ENCODE measurements at regions not wholly inside any gene's neighbourhood (a gene's known extent, or its start where the extent isn't known, plus 50 kb on each side); places are given as distances from the start of the nearest gene placed in this dataset.

DNA sequence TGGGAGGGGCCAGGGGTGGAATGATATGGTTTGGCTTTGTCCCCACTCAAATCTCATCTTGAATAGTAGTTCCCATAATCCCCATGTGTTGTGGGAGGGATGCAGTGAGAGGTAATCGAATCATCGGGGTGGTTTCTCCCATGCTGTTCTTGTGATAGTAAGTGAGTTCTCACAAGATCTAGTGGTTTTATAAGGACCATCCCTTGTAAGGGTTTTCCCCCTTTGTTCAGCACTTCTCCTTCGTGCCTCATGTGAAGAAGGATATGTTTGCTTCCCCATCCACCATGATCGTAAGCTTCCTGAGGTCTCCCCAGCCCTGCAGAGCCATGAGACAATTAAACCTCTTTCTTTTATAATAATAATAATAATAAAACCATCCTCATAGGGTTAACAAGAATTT lies 53.4 kb upstream of the PRNP start:
- no peak overlapping the region for H3K27ac ChIP-seq (ENCODE audit: low read depth, low read length)
- ATAC-seq: no peak

GRCh38 chr20:4626228-4626627 lies 60.0 kb upstream of the PRNP start:
- DNase-seq (ENCODE audit: low read depth, low spot score) (no peak), ATAC-seq (no peak)
- Histone ChIP-seq H3K4me3 (replicated peaks in 1 of 2; ENCODE audit: low read depth in 1 of 2, low read length in 2 of 2) (no peak overlapping the region), H3K9ac (ENCODE audit: low read length) (no peak overlapping the region), H3K9me2 (ENCODE audit: insufficient read depth) (no peaks in the 10 kb centered on the region; the same call in 1 of the 2 replicates), H2AFZ (ENCODE audit: low read depth, low read length, poor library complexity, severe bottlenecking) (no peak overlapping the region), H3K4me2 (ENCODE audit: low read length) (no peak overlapping the region), H3K79me2 (ENCODE audit: insufficient read depth, low read length) (no peaks in the 10 kb centered on the region), H3K4me1 (ENCODE audit: control insufficient read depth in 1 of 2, insufficient read depth in 2 of 2, low read length in 2 of 2) (no peaks in the 10 kb centered on the region), H3K36me3 (ENCODE audit: control insufficient read depth in 1 of 2, insufficient read depth in 2 of 2, low read length in 2 of 2) (no peaks in the 10 kb centered on the region), H3K27me3 (ENCODE audit: insufficient read depth, low read length) (no peaks in the 10 kb centered on the region), H3K9me3 (ENCODE audit: control insufficient read depth in 1 of 2, insufficient read depth in 1 of 2, low read depth in 1 of 2, low read length in 2 of 2) (no peaks in the 10 kb centered on the region), H3K27ac (ENCODE audit: low read depth, low read length) (no peak overlapping the region), H4K20me1 (ENCODE audit: insufficient read depth) (no peaks in the 10 kb centered on the region)
- intact Hi-C loops (cut with micrococcal nuclease): no loop called here
- ChIA-PET RAD21 (ENCODE audit: low non-redundant PET in 1 of 2, low total read pairs in 2 of 2, uncharacterized antibody in 2 of 2, unreplicated experiment in 2 of 2) (no interaction called here), POLR2A (no interaction called here), CTCF (no interaction called here)
- BruUV-seq (replicated peaks): no TSS peak
- TF ChIP-seq EZH2 (IDR thresholded peaks at IDR 0.05) (no peak), MAX (IDR thresholded peaks at IDR 0.05) (no peak), POLR2A (IDR thresholded peaks at IDR 0.05; ENCODE audit: borderline replicate concordance, extremely low read depth, insufficient read depth, insufficient read length) (no peak), FOSL1 (IDR thresholded peaks at IDR 0.05; ENCODE audit: low read depth) (no peak), ELF1 (IDR thresholded peaks at IDR 0.05; ENCODE audit: borderline replicate concordance, low read depth) (no peak), YY1 (IDR thresholded peaks at IDR 0.05; ENCODE audit: extremely low read depth, insufficient replicate concordance, low read depth, low read length) (no peak), SRF (IDR thresholded peaks at IDR 0.05; ENCODE audit: low read depth) (no peak), POLR2AphosphoS5 (IDR thresholded peaks at IDR 0.05; ENCODE audit: low read depth, low read length) (no peak), JUND (IDR thresholded peaks at IDR 0.05) (no peak), CTCF (IDR thresholded peaks at IDR 0.05 in 2 of 3, conservative IDR thresholded peaks at IDR 0.05 in 1 of 3; ENCODE audit: borderline replicate concordance in 1 of 3, insufficient read depth in 1 of 3, low read depth in 2 of 3, low read length in 2 of 3) (no peak), ZNF274 (IDR thresholded peaks at IDR 0.05; ENCODE audit: low read depth, low read length) (no peak)

More for the DNA sequence above, 53.4 kb upstream of the PRNP start:
- no peak overlapping the region for H3K9ac ChIP-seq (ENCODE audit: low read length)
- no peak for DNase-seq (ENCODE audit: low read depth, low spot score)
- no peaks in the 10 kb centered on the region for H3K36me3 ChIP-seq (ENCODE audit: control insufficient read depth in 1 of 2, insufficient read depth in 2 of 2, low read length in 2 of 2)
- intact Hi-C loops (cut with micrococcal nuclease): no loop called here
- no peak for TF ChIP-seq SIN3A (IDR thresholded peaks at IDR 0.05; ENCODE audit: low read depth)
- no peak for TF ChIP-seq EZH2phosphoT487 (IDR thresholded peaks at IDR 0.05; ENCODE audit: borderline replicate concordance)
- CTCF ChIA-PET: no interaction called here
- no peaks in the 10 kb centered on the region for H3K79me2 ChIP-seq (ENCODE audit: insufficient read depth, low read length)
- no peaks in the 10 kb centered on the region for H3K9me3 ChIP-seq (ENCODE audit: control insufficient read depth in 1 of 2, insufficient read depth in 1 of 2, low read depth in 1 of 2, low read length in 2 of 2)
- H3K27me3 ChIP-seq (ENCODE audit: insufficient read depth, low read length): no peaks in the 10 kb centered on the region
- H3K4me3 ChIP-seq (replicated peaks in 1 of 2; ENCODE audit: low read depth in 1 of 2, low read length in 2 of 2): no peak overlapping the region
- POLR2A ChIA-PET: no interaction called here
- no peak overlapping the region for H2AFZ ChIP-seq (ENCODE audit: low read depth, low read length, poor library complexity, severe bottlenecking)
- H3K4me1 ChIP-seq (ENCODE audit: control insufficient read depth in 1 of 2, insufficient read depth in 2 of 2, low read length in 2 of 2): no peaks in the 10 kb centered on the region
- H3K9me2 ChIP-seq (ENCODE audit: insufficient read depth): no peaks in the 10 kb centered on the region; the same call in 1 of the 2 replicates
- H4K20me1 ChIP-seq (ENCODE audit: insufficient read depth): no peaks in the 10 kb centered on the region
- H3K4me2 ChIP-seq (ENCODE audit: low read length): no peak overlapping the region
- RAD21 ChIA-PET (ENCODE audit: low non-redundant PET in 1 of 2, low total read pairs in 2 of 2, uncharacterized antibody in 2 of 2, unreplicated experiment in 2 of 2): no interaction called here
- no TSS peak for BruUV-seq (replicated peaks)
